ENCODE measurements at regions not wholly inside any gene's neighbourhood (a gene's known extent, or its start where the extent isn't known, plus 50 kb on each side); places are given as distances from the start of the nearest gene placed in this dataset.

GRCh38 chr10:100656454-100656853, 88.9 kb upstream of the PAX2 start:
- H3K4me3 ChIP-seq: peak overlapping the region in 1 of 2 donors; percentile 27
- TF ChIP-seq CTCF (IDR thresholded peaks at IDR 0.05): no peak
- H3K27ac ChIP-seq: no peak overlapping the region
- H3K9me3 ChIP-seq: no peaks in the 10 kb centered on the region
- no peaks in the 10 kb centered on the region for H3K36me3 ChIP-seq
- H3K4me1 ChIP-seq: peaks cover 0 to 32% of the 10 kb centered on the region in 2 donors
- DNase-seq (ENCODE audit: low spot score): no peak
- H3K27me3 ChIP-seq: peaks cover 26 to 60% of the 10 kb centered on the region in 2 donors

GRCh38 chr10:100658269-100658668, 87.1 kb upstream of the PAX2 start:
- Histone ChIP-seq H3K4me3 (no peak overlapping the region), H3K36me3 (no peaks in the 10 kb centered on the region), H3K27ac (no peak overlapping the region), H3K9me3 (no peaks in the 10 kb centered on the region), H3K4me1 (peaks cover 0 to 32% of the 10 kb centered on the region in 2 donors), H3K27me3 (peaks cover 26 to 52% of the 10 kb centered on the region in 2 donors)
- TF ChIP-seq CTCF (IDR thresholded peaks at IDR 0.05): no peak
- no peak for DNase-seq (ENCODE audit: low spot score)

GRCh38 chr10:100659361-100660098, 85.9 kb upstream of the PAX2 start:
- Histone ChIP-seq H3K27ac (no peak overlapping the region), H3K4me1 (peaks cover 0 to 22% of the 10 kb centered on the region in 2 donors), H3K9me3 (no peaks in the 10 kb centered on the region), H3K36me3 (no peaks in the 10 kb centered on the region), H3K4me3 (no peak overlapping the region), H3K27me3 (peaks cover 21 to 41% of the 10 kb centered on the region in 2 donors)
- no peak for TF ChIP-seq CTCF (IDR thresholded peaks at IDR 0.05)
- no peak for DNase-seq (ENCODE audit: low spot score)

- Histone ChIP-seq H3K36me3 (no peaks in the 10 kb centered on the region), H3K4me3 (no peak overlapping the region), H3K9me3 (no peaks in the 10 kb centered on the region), H3K27me3 (peaks cover 21 to 32% of the 10 kb centered on the region in 2 donors), H3K4me1 (peaks cover 0 to 15% of the 10 kb centered on the region in 2 donors), H3K27ac (no peak overlapping the region)
- TF ChIP-seq CTCF (IDR thresholded peaks at IDR 0.05): no peak
- no peak for DNase-seq (ENCODE audit: low spot score)
Measured at GRCh38 chr10:100660365-100660764, 85.0 kb upstream of the PAX2 start.

- H3K9me3 ChIP-seq: no peaks in the 10 kb centered on the region
- H3K4me3 ChIP-seq: no peak overlapping the region
- H3K27ac ChIP-seq: no peak overlapping the region
- H3K27me3 ChIP-seq: peaks cover 21 to 29% of the 10 kb centered on the region in 2 donors
- no peaks in the 10 kb centered on the region for H3K36me3 ChIP-seq
- DNase-seq (ENCODE audit: low spot score): no peak
- H3K4me1 ChIP-seq: peaks cover 0 to 9% of the 10 kb centered on the region in 2 donors
- TF ChIP-seq CTCF (IDR thresholded peaks at IDR 0.05): no peak
Measured at GRCh38 chr10:100660945-100661344, 84.4 kb upstream of the PAX2 start.

- H3K27me3 ChIP-seq: peaks cover 21 to 23% of the 10 kb centered on the region in 2 donors
- no peak overlapping the region for H3K27ac ChIP-seq
- no peaks in the 10 kb centered on the region for H3K9me3 ChIP-seq
- no peak for TF ChIP-seq CTCF (IDR thresholded peaks at IDR 0.05)
- DNase-seq (ENCODE audit: low spot score): no peak
- peaks cover 0 to 3% of the 10 kb centered on the region in 2 donors for H3K4me1 ChIP-seq
- H3K4me3 ChIP-seq: no peak overlapping the region
- no peaks in the 10 kb centered on the region for H3K36me3 ChIP-seq
Measured at GRCh38 chr10:100661520-100661919, 83.9 kb upstream of the PAX2 start.
